ELR (cell line): ENCODE measurements at regions not wholly inside any gene's neighbourhood (a gene's known extent, or its start where the extent isn't known, plus 50 kb on each side); places are given as distances from the start of the nearest gene placed in this dataset.

Source experiments
- DNase-seq: peaks from one replicate; pipeline ENCODE4 v3.0.0-alpha.2; 2015; ENCODE audit warnings: low read depth

GRCh38 chr15:85889956-85890619 is 95.4 kb upstream of the KLHL25 start:
- DNase-seq = no peak

GRCh38 chr15:85890620-85890980 is 95.9 kb upstream of the KLHL25 start:
- no peak for DNase-seq

- DNase-seq = no peak
These were observed 96.7 kb upstream of the KLHL25 start for GRCh38 chr15:85891470-85891869.

DNA sequence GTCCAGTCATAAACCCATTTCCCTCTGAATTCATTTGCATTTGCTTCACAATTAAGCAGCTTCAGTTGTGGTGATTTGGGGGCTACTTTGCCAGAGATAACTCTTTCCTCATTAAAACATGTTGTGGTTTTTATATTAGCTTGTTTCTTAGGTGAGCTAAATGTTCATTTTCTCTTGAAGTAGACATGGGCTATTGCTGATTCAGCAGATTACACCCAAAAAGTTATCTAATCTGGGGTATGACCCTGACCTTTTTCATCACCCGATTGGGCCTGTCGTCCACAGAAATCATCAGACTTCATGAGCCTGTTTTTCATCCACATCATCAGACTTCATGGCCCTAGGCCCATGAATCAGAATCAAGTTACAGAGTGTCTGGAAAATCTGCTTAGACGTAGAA is 97.5 kb upstream of the KLHL25 start:
- DNase-seq = no peak

DNA sequence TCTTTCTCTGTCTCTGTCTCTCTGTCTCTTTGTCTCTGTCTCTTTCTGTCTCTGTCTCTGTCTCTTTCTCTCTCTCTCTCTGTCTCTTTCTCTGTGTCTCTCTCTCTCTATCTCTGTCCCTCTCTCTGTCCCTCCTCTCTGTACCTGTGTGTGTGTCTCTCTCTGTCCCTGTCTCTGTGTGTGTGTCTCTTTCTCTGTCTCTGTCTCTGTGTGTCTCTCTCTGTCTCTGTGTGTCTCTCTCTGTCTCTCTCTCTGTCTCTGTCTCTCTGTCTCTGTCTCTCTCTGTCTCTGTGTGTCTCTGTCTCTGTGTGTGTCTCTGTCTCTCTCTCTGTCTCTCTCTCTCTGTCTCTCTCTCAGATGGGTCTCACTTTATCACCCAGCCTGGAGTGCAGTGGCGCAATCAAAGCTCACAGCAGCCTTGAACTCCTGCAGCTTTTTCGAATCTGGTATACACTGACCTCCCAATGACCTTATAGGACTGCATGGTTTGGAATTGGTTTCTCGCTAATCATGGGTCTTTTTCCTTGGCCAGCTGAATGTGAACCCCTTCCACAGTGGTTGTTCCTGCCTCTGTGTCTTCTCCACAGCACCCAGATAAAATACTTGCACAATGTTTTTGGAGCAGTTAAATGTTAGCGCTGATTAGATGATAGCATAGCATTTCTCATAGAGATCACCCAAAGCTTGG is 102.6 kb upstream of the KLHL25 start:
- no peak for DNase-seq

GRCh38 chr15:85897895-85898717 is 103.4 kb upstream of the KLHL25 start:
- no peak for DNase-seq

DNA sequence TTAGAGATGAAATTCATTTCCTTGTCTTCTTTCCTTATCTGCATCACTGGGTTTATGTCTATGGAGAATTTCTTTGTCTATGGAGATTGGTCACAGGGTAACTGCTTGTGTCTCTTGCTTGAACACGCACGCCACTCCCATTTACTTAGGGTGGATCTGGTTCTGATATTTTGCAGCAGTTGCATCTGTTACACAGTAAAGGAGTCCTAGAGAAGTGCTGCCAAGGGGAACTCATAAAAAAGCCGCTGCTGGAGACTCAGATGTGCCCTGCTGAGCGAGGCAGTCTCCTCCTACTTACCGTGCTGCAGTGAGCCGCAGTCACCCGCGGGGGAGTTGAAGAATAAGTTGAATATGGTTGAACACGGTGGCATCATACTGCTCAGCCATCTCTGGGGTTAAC is 105.2 kb upstream of the KLHL25 start:
- DNase-seq = no peak

- no peak for DNase-seq
These were observed 111.2 kb upstream of the KLHL25 start for GRCh38 chr15:85905751-85906450.

DNA sequence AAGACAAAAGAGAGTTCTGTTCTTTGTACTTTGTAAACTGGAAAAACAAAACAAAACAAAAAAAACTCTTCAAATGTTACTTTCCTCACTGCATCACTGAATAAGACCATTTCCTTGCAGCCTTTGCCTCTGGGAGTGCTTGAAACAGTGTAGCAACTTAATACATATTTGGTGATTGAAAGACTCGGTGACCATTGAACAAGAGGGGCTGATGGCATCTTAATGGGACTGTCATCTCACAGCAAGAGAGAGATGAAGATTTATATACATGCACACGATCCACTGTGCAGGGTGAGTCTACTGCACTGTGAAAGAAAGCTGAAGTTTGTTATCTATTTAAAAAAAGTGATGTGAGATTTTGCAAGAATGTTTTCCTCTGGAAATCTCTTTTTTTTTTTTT is 111.9 kb upstream of the KLHL25 start:
- DNase-seq = no peak

DNA sequence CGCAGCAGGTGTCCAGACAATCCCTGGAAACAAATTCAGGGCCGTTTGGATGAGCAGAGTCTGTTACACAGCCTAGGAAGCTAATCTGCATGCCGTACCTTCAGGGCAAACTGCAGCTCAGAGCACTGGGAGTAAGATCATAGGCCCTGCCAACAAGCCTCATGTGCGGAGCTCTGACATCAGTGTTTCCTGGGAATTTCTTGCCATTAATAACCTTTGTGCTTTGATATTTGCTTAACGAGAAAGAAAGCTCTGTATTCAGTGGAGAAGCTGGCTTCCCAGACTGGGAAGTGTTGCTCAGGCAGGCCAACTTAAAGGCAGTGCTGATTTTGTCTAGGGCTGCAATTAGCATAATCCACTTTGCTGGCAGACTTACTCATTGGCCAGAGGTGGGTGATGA is 116.1 kb upstream of the KLHL25 start:
- no peak for DNase-seq

GRCh38 chr15:85913461-85913860 is 118.7 kb upstream of the KLHL25 start:
- no peak for DNase-seq

DNA sequence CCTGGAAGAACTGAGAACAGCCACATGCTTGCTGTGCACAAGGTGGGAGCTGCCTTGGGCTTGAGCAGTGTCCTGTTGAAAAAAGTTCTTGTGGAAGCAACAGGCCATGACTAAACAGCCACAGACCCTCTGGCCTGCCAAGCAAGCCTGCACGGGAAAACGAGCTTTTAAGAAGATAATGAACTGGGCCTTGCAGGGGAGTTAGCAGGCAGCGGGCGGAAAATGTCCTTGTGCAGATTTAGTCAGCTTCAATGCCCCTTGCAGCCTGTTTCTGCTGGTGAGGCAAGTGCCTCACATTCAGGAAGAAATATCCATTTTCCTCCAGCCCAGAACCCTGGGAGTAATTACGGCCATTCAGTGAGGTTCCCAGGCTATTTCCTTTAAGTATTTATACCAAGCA is 126.2 kb upstream of the KLHL25 start:
- DNase-seq = no peak

DNA sequence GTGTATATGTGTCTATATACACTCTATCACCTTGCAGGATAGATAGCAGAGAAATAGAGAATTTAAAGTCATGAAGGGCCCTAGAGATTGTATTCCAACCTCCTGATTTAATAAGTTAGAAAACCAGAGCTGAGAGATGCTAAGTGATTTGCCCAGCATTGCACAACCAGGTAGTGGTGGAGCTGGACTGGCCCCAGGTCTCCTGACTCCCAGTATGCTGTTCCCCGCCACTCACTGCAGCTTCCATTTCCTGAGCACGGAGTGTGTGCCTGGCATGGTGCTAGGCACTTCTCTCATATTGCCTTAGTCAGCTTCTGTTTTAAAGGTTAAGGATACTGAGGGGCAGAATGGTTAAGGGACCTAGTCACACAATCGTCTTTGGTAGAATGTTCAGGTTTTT is 129.4 kb upstream of the KLHL25 start:
- DNase-seq = no peak

DNA sequence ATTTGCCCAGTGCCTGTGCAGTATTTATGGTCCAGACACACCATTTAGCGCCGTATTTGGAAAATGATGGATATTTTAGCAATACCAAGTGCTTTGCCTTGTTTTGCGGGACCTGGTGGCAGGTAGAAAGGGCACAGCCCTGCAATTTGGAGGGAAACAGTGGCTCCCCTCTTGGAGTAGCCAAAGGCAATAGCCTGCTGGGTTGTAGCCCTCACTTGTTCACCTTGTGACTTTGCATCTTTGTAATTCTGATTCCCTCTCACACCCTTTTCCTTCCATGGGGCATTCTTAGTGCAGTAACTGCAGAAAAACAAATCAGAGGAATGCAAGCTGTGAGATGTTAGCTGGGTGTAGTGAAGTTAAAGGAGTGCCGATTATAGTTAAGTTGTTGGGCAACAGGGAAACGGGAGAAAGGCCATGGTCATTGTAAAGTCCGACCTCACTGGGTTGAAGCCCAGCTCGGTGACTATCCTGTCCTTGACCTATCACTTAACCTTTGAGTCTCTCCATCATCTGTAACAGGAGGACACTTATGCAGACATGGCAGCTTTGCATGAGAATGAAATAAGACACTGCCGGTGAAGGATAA is 131.0 kb upstream of the KLHL25 start:
- no peak for DNase-seq

DNA sequence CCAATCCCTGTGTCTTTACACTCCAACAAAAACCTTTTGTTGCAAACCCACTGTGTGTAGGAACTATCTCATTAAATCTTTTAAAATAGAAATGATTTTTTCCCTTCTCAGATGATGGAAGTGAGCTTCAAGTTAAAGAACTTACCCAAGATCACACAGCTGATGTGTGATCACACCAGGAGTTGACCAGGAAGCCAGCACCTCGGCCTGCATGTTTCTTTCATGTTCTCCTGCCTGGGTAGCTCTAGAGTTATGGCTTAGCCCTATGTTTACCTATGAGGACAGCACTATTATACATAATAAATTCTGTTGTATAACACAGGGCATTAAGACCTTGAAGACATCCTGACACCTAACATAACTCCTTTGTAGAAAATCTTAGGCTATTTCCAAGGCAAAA is 132.1 kb upstream of the KLHL25 start:
- no peak for DNase-seq

DNA sequence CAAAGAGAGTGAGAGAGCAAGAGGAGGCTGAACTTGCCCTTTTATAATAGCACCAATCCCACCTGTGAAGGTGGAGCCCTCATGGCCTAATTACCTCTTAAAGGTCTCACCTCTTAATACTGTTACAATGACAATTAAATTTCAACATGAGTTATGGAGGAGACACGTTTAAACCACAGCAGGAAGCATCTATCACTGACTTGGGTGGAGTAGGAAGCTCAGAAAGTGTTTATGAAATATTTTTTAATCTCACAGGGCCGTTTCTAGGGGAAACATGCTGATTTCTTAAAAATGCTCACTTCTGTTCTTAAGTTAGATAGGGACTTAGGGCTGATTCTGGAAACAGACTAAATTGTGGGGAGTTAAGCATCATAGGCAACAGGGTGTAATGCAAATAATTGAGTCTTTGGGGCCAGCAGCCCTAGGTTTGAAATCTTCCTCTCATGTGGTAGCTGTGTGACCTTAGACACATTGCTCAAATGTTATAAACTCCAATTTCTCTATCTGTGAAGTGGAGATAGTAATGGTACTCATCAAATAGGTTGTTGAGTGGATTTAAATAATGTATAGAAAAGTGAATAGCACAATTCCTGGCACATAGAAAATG is 133.3 kb upstream of the KLHL25 start:
- no peak for DNase-seq

GRCh38 chr15:85929786-85930185 is 135.1 kb upstream of the KLHL25 start:
- DNase-seq = no peak

- no peak for DNase-seq
These were observed 137.7 kb upstream of the KLHL25 start for GRCh38 chr15:85932391-85932790.

DNA sequence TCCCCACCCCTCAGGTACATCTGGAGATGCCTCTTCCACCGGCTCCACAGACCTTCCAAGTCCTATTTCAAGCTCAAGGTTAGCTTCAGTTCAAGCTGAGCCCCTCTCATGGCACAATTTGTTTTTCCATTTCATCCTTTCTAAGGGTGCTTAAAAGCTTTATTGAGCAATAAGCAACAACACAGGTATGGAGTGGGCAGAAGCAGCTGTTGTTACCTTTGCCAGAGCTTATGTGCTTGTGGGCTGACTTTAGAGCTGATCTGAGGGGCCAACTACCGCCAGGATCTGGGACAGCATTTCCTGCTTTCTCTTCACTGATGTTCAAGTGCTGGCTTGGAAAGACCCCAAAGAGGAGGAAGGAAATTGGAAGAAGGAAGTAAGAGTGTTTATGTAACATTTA is 140.0 kb upstream of the KLHL25 start:
- DNase-seq = no peak

DNA sequence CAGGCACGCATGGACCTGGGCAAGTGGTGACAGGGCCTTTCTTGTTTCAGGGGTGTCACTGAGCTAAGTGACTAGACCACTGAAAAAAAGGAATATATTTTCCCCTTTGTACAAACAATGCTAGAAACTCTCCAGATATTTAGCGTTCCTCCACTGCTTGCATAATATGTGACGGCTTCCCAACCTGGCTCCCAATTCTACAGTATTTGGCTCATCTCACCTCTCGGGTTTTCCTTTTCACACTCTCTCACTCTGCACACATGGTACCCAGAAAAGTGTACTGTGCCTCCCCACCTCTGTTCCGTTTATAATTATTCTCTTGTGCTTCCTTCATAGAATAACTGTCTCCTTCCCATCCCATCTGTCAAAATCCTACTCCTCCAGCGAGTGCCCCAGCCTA is 140.5 kb upstream of the KLHL25 start:
- DNase-seq = no peak

- DNase-seq = no peak
These were observed 142.0 kb upstream of the AGBL1 start for GRCh38 chr15:85937661-85938060.
